ENCODE measurements at regions not wholly inside any gene's neighbourhood (a gene's known extent, or its start where the extent isn't known, plus 50 kb on each side); places are given as distances from the start of the nearest gene placed in this dataset.
A peak's percentile ranks its signal among the peaks of the same experiment; 100 is the strongest.

GRCh38 chr2:22175003-22175402 lies 1051.2 kb downstream of the TDRD15 start:
- TF ChIP-seq, protein P1, sequence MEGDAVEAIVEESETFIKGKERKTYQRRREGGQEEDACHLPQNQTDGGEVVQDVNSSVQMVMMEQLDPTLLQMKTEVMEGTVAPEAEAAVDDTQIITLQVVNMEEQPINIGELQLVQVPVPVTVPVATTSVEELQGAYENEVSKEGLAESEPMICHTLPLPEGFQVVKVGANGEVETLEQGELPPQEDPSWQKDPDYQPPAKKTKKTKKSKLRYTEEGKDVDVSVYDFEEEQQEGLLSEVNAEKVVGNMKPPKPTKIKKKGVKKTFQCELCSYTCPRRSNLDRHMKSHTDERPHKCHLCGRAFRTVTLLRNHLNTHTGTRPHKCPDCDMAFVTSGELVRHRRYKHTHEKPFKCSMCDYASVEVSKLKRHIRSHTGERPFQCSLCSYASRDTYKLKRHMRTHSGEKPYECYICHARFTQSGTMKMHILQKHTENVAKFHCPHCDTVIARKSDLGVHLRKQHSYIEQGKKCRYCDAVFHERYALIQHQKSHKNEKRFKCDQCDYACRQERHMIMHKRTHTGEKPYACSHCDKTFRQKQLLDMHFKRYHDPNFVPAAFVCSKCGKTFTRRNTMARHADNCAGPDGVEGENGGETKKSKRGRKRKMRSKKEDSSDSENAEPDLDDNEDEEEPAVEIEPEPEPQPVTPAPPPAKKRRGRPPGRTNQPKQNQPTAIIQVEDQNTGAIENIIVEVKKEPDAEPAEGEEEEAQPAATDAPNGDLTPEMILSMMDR (IDR thresholded peaks at IDR 0.05) = no peak
- TF ChIP-seq MAFK (IDR thresholded peaks at IDR 0.05; ENCODE audit: partially characterized antibody) (peak; percentile 83), EP300 (IDR thresholded peaks at IDR 0.05) (no peak), RAD21 (conservative IDR thresholded peaks at IDR 0.05 in 1 of 2, IDR thresholded peaks at IDR 0.05 in 1 of 2) (no peak), RFX5 (IDR thresholded peaks at IDR 0.05) (no peak), NFE2L2 (conservative IDR thresholded peaks at IDR 0.05; ENCODE audit: low read length) (no peak)
- TF ChIP-seq, protein P2, sequence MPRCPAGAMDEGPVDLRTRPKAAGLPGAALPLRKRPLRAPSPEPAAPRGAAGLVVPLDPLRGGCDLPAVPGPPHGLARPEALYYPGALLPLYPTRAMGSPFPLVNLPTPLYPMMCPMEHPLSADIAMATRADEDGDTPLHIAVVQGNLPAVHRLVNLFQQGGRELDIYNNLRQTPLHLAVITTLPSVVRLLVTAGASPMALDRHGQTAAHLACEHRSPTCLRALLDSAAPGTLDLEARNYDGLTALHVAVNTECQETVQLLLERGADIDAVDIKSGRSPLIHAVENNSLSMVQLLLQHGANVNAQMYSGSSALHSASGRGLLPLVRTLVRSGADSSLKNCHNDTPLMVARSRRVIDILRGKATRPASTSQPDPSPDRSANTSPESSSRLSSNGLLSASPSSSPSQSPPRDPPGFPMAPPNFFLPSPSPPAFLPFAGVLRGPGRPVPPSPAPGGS (IDR thresholded peaks at IDR 0.05) = no peak
